GM23338 (cell line): ENCODE measurements at regions not wholly inside any gene's neighbourhood (a gene's known extent, or its start where the extent isn't known, plus 50 kb on each side); places are given as distances from the start of the nearest gene placed in this dataset.

Source experiments
- NANOG ChIP-seq: IDR thresholded peaks from 2 replicates; pipeline ENCODE4 v1.6.1; 2016; ENCODE audit warnings: antibody characterized with exemption, borderline replicate concordance
- POLR2AphosphoS5 ChIP-seq: IDR thresholded peaks from 2 replicates; pipeline ENCODE4 v1.6.1; 2016; ENCODE audit warnings: antibody characterized with exemption, low read depth
- TF ChIP-seq, protein P1 (sequence below), 2 experiments: fragments of 200-600 bp in 1 of 2; sonication (generic) in 1 of 2; conservative IDR thresholded peaks; 2 replicates each; pipeline versions ENCODE4 v1.5.1 to v1.6.1; 2016 to 2017; ENCODE audit warnings: antibody characterized with exemption in 2 of 2, low read depth in 2 of 2, mild to moderate bottlenecking in 2 of 2, moderate library complexity in 1 of 2

DNA sequence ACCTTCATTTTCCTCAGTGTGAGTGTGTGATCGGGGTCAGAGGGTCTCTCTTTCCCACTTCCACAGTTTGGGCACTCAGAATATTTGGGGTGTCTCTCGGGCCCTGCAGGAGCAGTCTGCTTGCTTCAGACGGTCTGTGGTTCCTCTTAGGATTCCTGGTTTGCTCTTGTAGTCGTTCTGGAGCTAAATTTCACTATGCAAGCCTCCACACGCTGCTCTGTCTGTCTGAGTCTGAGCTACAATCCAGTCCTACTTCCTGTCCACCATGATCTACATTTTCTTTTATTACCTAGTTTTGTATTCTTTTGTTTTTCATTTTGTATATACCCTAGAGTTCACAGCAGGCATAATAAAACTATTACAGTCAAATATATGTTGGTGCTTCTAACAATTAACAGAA is 1967.3 kb upstream of the NUDT12 start:
- TF ChIP-seq, protein P1, sequence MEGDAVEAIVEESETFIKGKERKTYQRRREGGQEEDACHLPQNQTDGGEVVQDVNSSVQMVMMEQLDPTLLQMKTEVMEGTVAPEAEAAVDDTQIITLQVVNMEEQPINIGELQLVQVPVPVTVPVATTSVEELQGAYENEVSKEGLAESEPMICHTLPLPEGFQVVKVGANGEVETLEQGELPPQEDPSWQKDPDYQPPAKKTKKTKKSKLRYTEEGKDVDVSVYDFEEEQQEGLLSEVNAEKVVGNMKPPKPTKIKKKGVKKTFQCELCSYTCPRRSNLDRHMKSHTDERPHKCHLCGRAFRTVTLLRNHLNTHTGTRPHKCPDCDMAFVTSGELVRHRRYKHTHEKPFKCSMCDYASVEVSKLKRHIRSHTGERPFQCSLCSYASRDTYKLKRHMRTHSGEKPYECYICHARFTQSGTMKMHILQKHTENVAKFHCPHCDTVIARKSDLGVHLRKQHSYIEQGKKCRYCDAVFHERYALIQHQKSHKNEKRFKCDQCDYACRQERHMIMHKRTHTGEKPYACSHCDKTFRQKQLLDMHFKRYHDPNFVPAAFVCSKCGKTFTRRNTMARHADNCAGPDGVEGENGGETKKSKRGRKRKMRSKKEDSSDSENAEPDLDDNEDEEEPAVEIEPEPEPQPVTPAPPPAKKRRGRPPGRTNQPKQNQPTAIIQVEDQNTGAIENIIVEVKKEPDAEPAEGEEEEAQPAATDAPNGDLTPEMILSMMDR (conservative IDR thresholded peaks at IDR 0.05; ENCODE audit: low read depth in 2 of 2): no peak
- TF ChIP-seq NANOG (no peak), POLR2AphosphoS5 (no peak)
